K562 (cell line): ENCODE measurements at regions not wholly inside any gene's neighbourhood (a gene's known extent, or its start where the extent isn't known, plus 50 kb on each side); places are given as distances from the start of the nearest gene placed in this dataset.
A peak's percentile ranks its signal among the peaks of the same experiment; 100 is the strongest.

Experiments used
- BRD4 ChIP-seq: fragments of 200-600 bp; sonication (generic); IDR thresholded peaks from 2 replicates; pipeline ENCODE4 v1.6.1; 2017; ENCODE audit warnings: inconsistent platforms
- CHD4 ChIP-seq: fragments of 200-600 bp; sonication (generic); IDR thresholded peaks from 3 replicates; pipeline ENCODE4 v1.6.1; 2012; ENCODE audit warnings: low read depth, mild to moderate bottlenecking, mixed read lengths, low read length, inconsistent platforms; ENCODE audit not compliant: insufficient read depth, insufficient replicate concordance, poor library complexity, severe bottlenecking
- CXXC5 ChIP-seq: fragments of 250-450 bp; sonication (Bioruptor Pico); IDR thresholded peaks from 2 replicates; pipeline ENCODE4 v1.8.0; 2022; ENCODE audit warnings: inconsistent platforms, mild to moderate bottlenecking, moderate library complexity
- HLTF ChIP-seq: fragments of 450-650 bp; IDR thresholded peaks from 2 replicates; pipeline ENCODE4 v1.6.1; 2016
- IFI16 ChIP-seq: fragments of 250-450 bp; sonication (Bioruptor Pico); IDR thresholded peaks from 2 replicates; pipeline ENCODE4 v2.1.2; 2022; ENCODE audit warnings: mild to moderate bottlenecking, inconsistent platforms
- NR2C1 ChIP-seq, 2 experiments: fragments of 450-650 bp; IDR thresholded peaks; 2 replicates each; pipeline ENCODE4 v1.6.1; 2017; ENCODE audit warnings: mild to moderate bottlenecking in 2 of 2, antibody characterized with exemption in 1 of 2, inconsistent platforms in 1 of 2, missing compliant biosample characterization in 1 of 2, missing genetic modification characterization in 1 of 2
- PTRF ChIP-seq: fragments of 450-650 bp; IDR thresholded peaks from 2 replicates; pipeline ENCODE4 v1.6.1; 2016; ENCODE audit warnings: mild to moderate bottlenecking, missing genetic modification characterization, missing compliant biosample characterization
- PTTG1 ChIP-seq: fragments of 450-650 bp; IDR thresholded peaks from 2 replicates; pipeline ENCODE4 v1.6.1; 2016; ENCODE audit warnings: low read depth, mild to moderate bottlenecking, missing genetic modification characterization, missing compliant biosample characterization
- TRIM24 ChIP-seq, 2 experiments: fragments of 450-650 bp; IDR thresholded peaks; 2 replicates each; pipeline ENCODE4 v1.6.1; 2016
- ZC3H8 ChIP-seq: fragments of 450-650 bp; IDR thresholded peaks from 2 replicates; pipeline ENCODE4 v1.6.1; 2017
- ZNF12 ChIP-seq: sonication (generic); formaldehyde crosslinking; IDR thresholded peaks from 2 replicates; pipeline ENCODE4 v1.4.0; 2020; ENCODE audit warnings: mild to moderate bottlenecking, missing genetic modification reagents
- TF ChIP-seq, protein P1 (sequence below): fragments of 450-650 bp; IDR thresholded peaks from 2 replicates; pipeline ENCODE4 v1.6.1; 2016; ENCODE audit warnings: low read depth, mild to moderate bottlenecking, moderate library complexity
- TF ChIP-seq, protein P2 (sequence below): fragments of 250-450 bp; sonication (Bioruptor Pico); IDR thresholded peaks from 2 replicates; pipeline ENCODE4 v1.5.0; 2021; ENCODE audit warnings: mild to moderate bottlenecking, moderate library complexity
- TF ChIP-seq, protein P3 (sequence below): sonication (generic); formaldehyde crosslinking; IDR thresholded peaks from 2 replicates; pipeline ENCODE4 v1.8.0; 2022; ENCODE audit warnings: mild to moderate bottlenecking, missing genetic modification reagents
- TF ChIP-seq, protein P4 (sequence below): IDR thresholded peaks from 3 replicates; pipeline ENCODE4 v1.6.1; 2011; ENCODE audit warnings: borderline replicate concordance, mild to moderate bottlenecking, moderate library complexity; ENCODE audit not compliant: insufficient read length; ENCODE audit errors: extremely low read depth

DNA sequence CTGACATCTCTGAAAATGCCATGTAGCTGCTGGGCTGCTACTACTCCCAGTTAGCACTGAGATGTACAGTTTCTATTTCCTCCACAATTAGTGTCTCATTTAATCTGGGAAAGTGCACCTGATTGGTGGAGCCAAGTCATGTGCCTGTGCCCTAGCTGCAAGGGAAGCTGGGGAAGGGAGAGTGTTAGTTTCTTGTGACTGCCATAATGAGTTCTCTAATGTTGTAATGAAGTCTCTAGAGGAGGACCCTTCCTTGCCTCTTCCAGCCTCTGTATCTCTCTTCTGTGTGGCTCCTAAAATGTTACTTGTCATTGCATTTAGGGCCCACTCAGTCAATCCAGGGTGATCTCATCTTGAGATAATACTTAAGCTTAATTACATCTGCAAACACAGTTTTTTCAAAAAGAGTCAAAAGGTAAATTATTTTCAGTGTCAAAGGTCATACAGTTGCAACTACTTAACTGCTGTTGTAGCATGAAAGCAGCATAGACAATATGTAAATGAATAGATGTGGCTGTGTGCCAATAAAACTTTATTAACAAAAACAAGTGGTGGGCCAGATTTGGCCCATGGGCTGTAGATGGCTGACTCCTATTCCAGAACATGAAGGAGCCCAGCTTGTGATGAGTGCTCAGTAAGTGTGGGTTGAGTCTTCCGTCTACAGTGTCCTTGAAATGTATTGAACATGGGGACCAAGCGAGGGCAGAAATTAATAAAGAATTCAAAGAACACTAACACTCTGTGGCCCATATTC lies 137.2 kb upstream of the MAP1LC3B2 start (continued):
- TF ChIP-seq TRIM24 (IDR thresholded peaks at IDR 0.05) (peak; percentile 23 to 81; a peak in 2 of 4 replicates), IFI16 (no peak), CXXC5 (no peak), NR2C1 (IDR thresholded peaks at IDR 0.05) (peak; percentile 35; the same call in 1 of the 2 replicates), NR2C1 (tag; IDR thresholded peaks at IDR 0.05) (peak; percentile 49; the same call in 1 of the 2 replicates), CHD4 (no peak), PTRF (tag) (no peak), HLTF (0 out of 2 replicates have a peak, but pooled peaks have one; percentile 50), ZNF12 (CRISPR knock-in tag) (no peak), ZC3H8 (no peak), PTTG1 (tag) (no peak), BRD4 (no peak)
- TF ChIP-seq, protein P1, sequence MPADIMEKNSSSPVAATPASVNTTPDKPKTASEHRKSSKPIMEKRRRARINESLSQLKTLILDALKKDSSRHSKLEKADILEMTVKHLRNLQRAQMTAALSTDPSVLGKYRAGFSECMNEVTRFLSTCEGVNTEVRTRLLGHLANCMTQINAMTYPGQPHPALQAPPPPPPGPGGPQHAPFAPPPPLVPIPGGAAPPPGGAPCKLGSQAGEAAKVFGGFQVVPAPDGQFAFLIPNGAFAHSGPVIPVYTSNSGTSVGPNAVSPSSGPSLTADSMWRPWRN: no peak
- TF ChIP-seq, protein P2, sequence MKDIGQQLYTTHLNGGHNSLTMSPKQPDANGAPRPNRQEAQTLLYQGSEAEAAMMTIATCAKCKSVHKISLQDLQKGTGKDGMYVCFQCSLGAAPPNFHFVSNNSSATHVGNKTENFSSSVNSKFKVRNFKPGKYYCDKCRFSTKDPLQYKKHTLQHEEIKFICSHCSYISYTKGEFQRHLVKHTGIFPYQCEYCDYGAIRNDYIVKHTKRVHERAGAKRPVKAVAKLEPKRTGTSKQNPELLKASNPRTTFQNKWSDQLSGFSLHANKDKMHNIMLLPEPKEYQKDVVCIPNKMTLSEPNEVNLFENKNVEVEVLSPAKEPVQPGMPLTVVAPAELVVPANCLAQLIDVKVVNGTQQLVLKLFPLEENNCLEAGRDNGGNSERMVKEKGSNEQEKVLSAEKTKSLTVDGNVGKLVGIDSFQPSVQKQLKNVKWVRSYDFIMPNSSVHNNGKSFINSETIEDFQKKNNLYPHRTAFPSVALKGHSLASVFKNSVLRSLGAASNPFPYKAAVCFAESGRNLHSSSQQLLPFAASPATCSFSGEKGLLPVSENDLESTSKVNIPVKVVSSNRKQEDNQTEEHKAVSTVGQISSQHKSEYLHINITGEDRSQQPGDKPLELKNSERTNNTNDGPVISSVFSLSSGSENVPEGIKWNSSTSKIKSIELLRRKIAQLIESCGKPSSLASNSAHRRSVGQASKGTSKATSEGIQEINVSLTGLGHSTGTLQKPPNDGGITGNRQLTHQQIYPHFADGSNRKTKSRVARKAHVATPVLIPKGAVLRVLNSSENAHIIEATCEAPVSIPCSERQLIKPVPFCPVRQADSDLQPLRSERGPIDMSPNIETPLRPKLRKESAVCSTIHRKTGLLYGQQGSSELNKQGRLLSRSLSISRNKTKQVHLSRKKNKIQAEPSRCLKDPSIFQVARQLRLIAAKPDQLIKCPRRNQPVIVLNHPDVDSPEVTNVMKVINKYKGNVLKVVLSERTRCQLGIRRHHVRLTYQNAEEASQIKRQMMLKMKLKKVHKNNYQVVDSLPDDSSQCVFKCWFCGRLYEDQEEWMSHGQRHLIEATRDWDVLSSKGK (CRISPR knock-in tag): no peak
- TF ChIP-seq, protein P3, sequence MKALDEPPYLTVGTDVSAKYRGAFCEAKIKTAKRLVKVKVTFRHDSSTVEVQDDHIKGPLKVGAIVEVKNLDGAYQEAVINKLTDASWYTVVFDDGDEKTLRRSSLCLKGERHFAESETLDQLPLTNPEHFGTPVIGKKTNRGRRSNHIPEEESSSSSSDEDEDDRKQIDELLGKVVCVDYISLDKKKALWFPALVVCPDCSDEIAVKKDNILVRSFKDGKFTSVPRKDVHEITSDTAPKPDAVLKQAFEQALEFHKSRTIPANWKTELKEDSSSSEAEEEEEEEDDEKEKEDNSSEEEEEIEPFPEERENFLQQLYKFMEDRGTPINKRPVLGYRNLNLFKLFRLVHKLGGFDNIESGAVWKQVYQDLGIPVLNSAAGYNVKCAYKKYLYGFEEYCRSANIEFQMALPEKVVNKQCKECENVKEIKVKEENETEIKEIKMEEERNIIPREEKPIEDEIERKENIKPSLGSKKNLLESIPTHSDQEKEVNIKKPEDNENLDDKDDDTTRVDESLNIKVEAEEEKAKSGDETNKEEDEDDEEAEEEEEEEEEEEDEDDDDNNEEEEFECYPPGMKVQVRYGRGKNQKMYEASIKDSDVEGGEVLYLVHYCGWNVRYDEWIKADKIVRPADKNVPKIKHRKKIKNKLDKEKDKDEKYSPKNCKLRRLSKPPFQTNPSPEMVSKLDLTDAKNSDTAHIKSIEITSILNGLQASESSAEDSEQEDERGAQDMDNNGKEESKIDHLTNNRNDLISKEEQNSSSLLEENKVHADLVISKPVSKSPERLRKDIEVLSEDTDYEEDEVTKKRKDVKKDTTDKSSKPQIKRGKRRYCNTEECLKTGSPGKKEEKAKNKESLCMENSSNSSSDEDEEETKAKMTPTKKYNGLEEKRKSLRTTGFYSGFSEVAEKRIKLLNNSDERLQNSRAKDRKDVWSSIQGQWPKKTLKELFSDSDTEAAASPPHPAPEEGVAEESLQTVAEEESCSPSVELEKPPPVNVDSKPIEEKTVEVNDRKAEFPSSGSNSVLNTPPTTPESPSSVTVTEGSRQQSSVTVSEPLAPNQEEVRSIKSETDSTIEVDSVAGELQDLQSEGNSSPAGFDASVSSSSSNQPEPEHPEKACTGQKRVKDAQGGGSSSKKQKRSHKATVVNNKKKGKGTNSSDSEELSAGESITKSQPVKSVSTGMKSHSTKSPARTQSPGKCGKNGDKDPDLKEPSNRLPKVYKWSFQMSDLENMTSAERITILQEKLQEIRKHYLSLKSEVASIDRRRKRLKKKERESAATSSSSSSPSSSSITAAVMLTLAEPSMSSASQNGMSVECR (CRISPR knock-in tag): no peak
- TF ChIP-seq, protein P4, sequence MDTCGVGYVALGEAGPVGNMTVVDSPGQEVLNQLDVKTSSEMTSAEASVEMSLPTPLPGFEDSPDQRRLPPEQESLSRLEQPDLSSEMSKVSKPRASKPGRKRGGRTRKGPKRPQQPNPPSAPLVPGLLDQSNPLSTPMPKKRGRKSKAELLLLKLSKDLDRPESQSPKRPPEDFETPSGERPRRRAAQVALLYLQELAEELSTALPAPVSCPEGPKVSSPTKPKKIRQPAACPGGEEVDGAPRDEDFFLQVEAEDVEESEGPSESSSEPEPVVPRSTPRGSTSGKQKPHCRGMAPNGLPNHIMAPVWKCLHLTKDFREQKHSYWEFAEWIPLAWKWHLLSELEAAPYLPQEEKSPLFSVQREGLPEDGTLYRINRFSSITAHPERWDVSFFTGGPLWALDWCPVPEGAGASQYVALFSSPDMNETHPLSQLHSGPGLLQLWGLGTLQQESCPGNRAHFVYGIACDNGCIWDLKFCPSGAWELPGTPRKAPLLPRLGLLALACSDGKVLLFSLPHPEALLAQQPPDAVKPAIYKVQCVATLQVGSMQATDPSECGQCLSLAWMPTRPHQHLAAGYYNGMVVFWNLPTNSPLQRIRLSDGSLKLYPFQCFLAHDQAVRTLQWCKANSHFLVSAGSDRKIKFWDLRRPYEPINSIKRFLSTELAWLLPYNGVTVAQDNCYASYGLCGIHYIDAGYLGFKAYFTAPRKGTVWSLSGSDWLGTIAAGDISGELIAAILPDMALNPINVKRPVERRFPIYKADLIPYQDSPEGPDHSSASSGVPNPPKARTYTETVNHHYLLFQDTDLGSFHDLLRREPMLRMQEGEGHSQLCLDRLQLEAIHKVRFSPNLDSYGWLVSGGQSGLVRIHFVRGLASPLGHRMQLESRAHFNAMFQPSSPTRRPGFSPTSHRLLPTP: no peak
